ENCODE measurements at regions not wholly inside any gene's neighbourhood (a gene's known extent, or its start where the extent isn't known, plus 50 kb on each side); places are given as distances from the start of the nearest gene placed in this dataset.

GRCh38 chr14:53858345-53858684 lies 98.3 kb downstream of the BMP4 start (continued):
- TF ChIP-seq, protein P1, sequence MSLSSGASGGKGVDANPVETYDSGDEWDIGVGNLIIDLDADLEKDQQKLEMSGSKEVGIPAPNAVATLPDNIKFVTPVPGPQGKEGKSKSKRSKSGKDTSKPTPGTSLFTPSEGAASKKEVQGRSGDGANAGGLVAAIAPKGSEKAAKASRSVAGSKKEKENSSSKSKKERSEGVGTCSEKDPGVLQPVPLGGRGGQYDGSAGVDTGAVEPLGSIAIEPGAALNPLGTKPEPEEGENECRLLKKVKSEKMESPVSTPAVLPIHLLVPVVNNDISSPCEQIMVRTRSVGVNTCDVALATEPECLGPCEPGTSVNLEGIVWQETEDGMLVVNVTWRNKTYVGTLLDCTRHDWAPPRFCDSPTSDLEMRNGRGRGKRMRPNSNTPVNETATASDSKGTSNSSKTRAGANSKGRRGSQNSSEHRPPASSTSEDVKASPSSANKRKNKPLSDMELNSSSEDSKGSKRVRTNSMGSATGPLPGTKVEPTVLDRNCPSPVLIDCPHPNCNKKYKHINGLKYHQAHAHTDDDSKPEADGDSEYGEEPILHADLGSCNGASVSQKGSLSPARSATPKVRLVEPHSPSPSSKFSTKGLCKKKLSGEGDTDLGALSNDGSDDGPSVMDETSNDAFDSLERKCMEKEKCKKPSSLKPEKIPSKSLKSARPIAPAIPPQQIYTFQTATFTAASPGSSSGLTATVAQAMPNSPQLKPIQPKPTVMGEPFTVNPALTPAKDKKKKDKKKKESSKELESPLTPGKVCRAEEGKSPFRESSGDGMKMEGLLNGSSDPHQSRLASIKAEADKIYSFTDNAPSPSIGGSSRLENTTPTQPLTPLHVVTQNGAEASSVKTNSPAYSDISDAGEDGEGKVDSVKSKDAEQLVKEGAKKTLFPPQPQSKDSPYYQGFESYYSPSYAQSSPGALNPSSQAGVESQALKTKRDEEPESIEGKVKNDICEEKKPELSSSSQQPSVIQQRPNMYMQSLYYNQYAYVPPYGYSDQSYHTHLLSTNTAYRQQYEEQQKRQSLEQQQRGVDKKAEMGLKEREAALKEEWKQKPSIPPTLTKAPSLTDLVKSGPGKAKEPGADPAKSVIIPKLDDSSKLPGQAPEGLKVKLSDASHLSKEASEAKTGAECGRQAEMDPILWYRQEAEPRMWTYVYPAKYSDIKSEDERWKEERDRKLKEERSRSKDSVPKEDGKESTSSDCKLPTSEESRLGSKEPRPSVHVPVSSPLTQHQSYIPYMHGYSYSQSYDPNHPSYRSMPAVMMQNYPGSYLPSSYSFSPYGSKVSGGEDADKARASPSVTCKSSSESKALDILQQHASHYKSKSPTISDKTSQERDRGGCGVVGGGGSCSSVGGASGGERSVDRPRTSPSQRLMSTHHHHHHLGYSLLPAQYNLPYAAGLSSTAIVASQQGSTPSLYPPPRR (CRISPR knock-in tag; IDR thresholded peaks at IDR 0.05; ENCODE audit: borderline replicate concordance), result no peak
- TF ChIP-seq MYNN (IDR thresholded peaks at IDR 0.05) (no peak), MYNN (CRISPR knock-in tag; IDR thresholded peaks at IDR 0.05) (no peak), ZNF316 (IDR thresholded peaks at IDR 0.05) (no peak), FOS (IDR thresholded peaks at IDR 0.05; ENCODE audit: extremely low read depth, insufficient read length) (no peak), NELFE (IDR thresholded peaks at IDR 0.05; ENCODE audit: insufficient read depth, insufficient read length) (no peak), FOXO4 (CRISPR knock-in tag; IDR thresholded peaks at IDR 0.05) (no peak), EHMT2 (IDR thresholded peaks at IDR 0.05) (no peak), ZNF764 (CRISPR knock-in tag; IDR thresholded peaks at IDR 0.05; ENCODE audit: low read depth) (no peak), ZBTB8A (IDR thresholded peaks at IDR 0.05; ENCODE audit: partially characterized antibody) (no peak), DPF2 (IDR thresholded peaks at IDR 0.05) (no peak)
- TF ChIP-seq, protein P2, sequence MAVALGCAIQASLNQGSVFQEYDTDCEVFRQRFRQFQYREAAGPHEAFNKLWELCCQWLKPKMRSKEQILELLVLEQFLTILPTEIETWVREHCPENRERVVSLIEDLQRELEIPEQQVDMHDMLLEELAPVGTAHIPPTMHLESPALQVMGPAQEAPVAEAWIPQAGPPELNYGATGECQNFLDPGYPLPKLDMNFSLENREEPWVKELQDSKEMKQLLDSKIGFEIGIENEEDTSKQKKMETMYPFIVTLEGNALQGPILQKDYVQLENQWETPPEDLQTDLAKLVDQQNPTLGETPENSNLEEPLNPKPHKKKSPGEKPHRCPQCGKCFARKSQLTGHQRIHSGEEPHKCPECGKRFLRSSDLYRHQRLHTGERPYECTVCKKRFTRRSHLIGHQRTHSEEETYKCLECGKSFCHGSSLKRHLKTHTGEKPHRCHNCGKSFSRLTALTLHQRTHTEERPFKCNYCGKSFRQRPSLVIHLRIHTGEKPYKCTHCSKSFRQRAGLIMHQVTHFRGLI (CRISPR knock-in tag; IDR thresholded peaks at IDR 0.05), result no peak
